ENCODE measurements at regions not wholly inside any gene's neighbourhood (a gene's known extent, or its start where the extent isn't known, plus 50 kb on each side); places are given as distances from the start of the nearest gene placed in this dataset.

DNA sequence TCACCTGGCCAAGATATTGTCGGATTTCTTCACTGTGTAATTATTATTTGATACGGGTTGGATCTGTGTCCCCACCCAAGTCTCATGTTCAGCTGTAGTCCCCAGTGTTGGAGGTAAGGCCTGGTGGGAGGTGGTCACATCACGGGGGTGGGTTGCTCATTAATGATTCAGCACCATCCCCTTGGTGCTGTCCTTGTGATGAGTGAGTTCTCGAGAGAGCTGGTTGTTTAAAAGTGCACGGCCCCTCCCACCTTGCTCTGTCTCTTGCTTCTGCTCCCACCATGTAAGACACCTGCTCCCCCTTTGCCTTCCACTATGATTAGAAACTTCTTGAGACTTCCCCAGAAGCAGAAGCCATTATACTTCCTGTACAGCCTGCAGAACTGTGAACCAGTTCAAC, 173.9 kb upstream of the PMEPA1 start:
- H3K9me3 ChIP-seq (ENCODE audit: control insufficient read depth in 2 of 2, insufficient read depth in 1 of 2, low read length in 1 of 2) = no peaks in the 10 kb centered on the region
- 79% methylated on average over 5 of the region's 5 CpGs for WGBS
- no peak overlapping the region for H3K27ac ChIP-seq (ENCODE audit: low read depth in 1 of 2, low read length in 1 of 2)
- no peaks in the 10 kb centered on the region for H3K4me1 ChIP-seq (ENCODE audit: control insufficient read depth in 2 of 2, insufficient read depth in 2 of 2, low read length in 2 of 2)
- H3K27me3 ChIP-seq (ENCODE audit: control insufficient read depth in 2 of 2, insufficient read depth in 1 of 2, low read length in 1 of 2) = no peaks in the 10 kb centered on the region
- H3K4me3 ChIP-seq (ENCODE audit: low read length in 2 of 2) = no peak overlapping the region
- no peaks in the 10 kb centered on the region for H3K36me3 ChIP-seq (ENCODE audit: control insufficient read depth in 2 of 2, insufficient read depth in 2 of 2, low read length in 1 of 2)
- DNase-seq (ENCODE audit: low read depth in 6 of 9, low spot score in 9 of 9) = no peak

GRCh38 chr20:57883224-57883623, 173.4 kb upstream of the PMEPA1 start:
- WGBS = 94% methylated on average over 6 of the region's 6 CpGs
- no peak for DNase-seq (ENCODE audit: low read depth in 6 of 9, low spot score in 9 of 9)
- no peak overlapping the region for H3K4me3 ChIP-seq (ENCODE audit: low read length in 2 of 2)
- H3K36me3 ChIP-seq (ENCODE audit: control insufficient read depth in 2 of 2, insufficient read depth in 2 of 2, low read length in 1 of 2) = no peaks in the 10 kb centered on the region
- H3K4me1 ChIP-seq (ENCODE audit: control insufficient read depth in 2 of 2, insufficient read depth in 2 of 2, low read length in 2 of 2) = no peaks in the 10 kb centered on the region
- no peaks in the 10 kb centered on the region for H3K27me3 ChIP-seq (ENCODE audit: control insufficient read depth in 2 of 2, insufficient read depth in 1 of 2, low read length in 1 of 2)
- no peaks in the 10 kb centered on the region for H3K9me3 ChIP-seq (ENCODE audit: control insufficient read depth in 2 of 2, insufficient read depth in 1 of 2, low read length in 1 of 2)
- H3K27ac ChIP-seq (ENCODE audit: low read depth in 1 of 2, low read length in 1 of 2) = no peak overlapping the region

DNA sequence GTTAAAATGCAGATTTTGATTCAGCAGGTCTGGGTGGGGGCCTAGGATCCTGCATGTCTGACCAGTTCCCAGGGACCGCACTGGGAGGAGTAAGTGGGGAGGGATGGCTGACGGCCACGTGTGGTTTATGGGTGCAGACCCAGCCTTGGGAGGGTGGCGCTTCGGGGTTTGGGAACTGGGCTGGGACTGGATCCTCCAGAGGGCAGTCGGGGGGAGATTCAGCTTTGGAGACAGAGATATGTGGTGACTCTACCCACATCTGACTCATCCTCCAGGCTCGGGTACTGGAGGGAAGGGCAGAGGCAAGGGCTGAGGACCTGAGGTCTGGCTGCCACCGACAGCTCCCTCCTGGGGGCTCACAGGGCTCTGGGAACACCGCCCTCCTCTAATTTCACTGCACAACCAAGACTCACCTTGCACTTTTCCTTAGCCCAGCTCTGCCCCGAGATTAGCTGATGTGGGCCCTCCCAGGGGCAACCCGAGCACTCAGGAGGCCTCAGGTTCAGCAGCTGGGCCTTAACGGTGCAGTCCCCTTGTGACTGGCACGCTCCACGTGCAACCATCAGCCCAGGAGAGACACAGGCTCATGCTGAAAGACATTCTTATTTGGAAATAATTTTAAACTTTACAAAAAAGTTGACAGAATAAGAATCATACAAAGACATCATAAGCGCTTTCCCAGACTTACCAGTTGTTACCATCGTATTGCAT, 172.8 kb upstream of the PMEPA1 start:
- no peaks in the 10 kb centered on the region for H3K4me1 ChIP-seq (ENCODE audit: control insufficient read depth in 2 of 2, insufficient read depth in 2 of 2, low read length in 2 of 2)
- DNase-seq (ENCODE audit: low read depth in 6 of 9, low spot score in 9 of 9) = no peak
- no peaks in the 10 kb centered on the region for H3K36me3 ChIP-seq (ENCODE audit: control insufficient read depth in 2 of 2, insufficient read depth in 2 of 2, low read length in 1 of 2)
- WGBS = 94% methylated on average over 16 of the region's 16 CpGs
- H3K4me3 ChIP-seq (ENCODE audit: low read length in 2 of 2) = no peak overlapping the region
- no peaks in the 10 kb centered on the region for H3K27me3 ChIP-seq (ENCODE audit: control insufficient read depth in 2 of 2, insufficient read depth in 1 of 2, low read length in 1 of 2)
- H3K27ac ChIP-seq (ENCODE audit: low read depth in 1 of 2, low read length in 1 of 2) = no peak overlapping the region
- no peaks in the 10 kb centered on the region for H3K9me3 ChIP-seq (ENCODE audit: control insufficient read depth in 2 of 2, insufficient read depth in 1 of 2, low read length in 1 of 2)

- DNase-seq (ENCODE audit: low read depth in 6 of 9, low spot score in 9 of 9) = no peak
- no peak overlapping the region for H3K27ac ChIP-seq (ENCODE audit: low read depth in 1 of 2, low read length in 1 of 2)
- no peak overlapping the region for H3K4me3 ChIP-seq (ENCODE audit: low read length in 2 of 2)
- no peaks in the 10 kb centered on the region for H3K4me1 ChIP-seq (ENCODE audit: control insufficient read depth in 2 of 2, insufficient read depth in 2 of 2, low read length in 2 of 2)
- no peaks in the 10 kb centered on the region for H3K27me3 ChIP-seq (ENCODE audit: control insufficient read depth in 2 of 2, insufficient read depth in 1 of 2, low read length in 1 of 2)
- no peaks in the 10 kb centered on the region for H3K36me3 ChIP-seq (ENCODE audit: control insufficient read depth in 2 of 2, insufficient read depth in 2 of 2, low read length in 1 of 2)
- no peaks in the 10 kb centered on the region for H3K9me3 ChIP-seq (ENCODE audit: control insufficient read depth in 2 of 2, insufficient read depth in 1 of 2, low read length in 1 of 2)
- 95% methylated on average over 15 of the region's 15 CpGs for WGBS
Measured at GRCh38 chr20:57881466-57882385, 171.9 kb upstream of the PMEPA1 start.

DNA sequence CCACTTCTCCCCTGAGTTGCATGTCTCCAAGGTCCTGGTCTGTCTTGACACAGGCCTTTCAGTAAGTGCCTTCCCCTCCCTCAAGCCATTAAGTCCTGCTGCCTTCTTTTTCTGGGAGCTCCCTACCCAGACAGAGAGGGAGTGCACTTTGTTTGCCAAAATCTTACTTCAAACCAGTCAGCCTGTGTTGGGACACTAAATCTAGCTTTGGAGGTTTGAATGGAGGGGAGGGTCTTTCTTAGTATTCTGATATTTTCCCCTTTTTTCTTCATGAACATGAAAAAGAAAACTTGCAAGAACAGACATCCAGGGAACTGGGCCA, 170.7 kb upstream of the PMEPA1 start:
- no peak overlapping the region for H3K27ac ChIP-seq (ENCODE audit: low read depth in 1 of 2, low read length in 1 of 2)
- H3K9me3 ChIP-seq (ENCODE audit: control insufficient read depth in 2 of 2, insufficient read depth in 1 of 2, low read length in 1 of 2) = no peaks in the 10 kb centered on the region
- no peaks in the 10 kb centered on the region for H3K4me1 ChIP-seq (ENCODE audit: control insufficient read depth in 2 of 2, insufficient read depth in 2 of 2, low read length in 2 of 2)
- H3K36me3 ChIP-seq (ENCODE audit: control insufficient read depth in 2 of 2, insufficient read depth in 2 of 2, low read length in 1 of 2) = no peaks in the 10 kb centered on the region
- H3K4me3 ChIP-seq (ENCODE audit: low read length in 2 of 2) = no peak overlapping the region
- DNase-seq (ENCODE audit: low read depth in 6 of 9, low spot score in 9 of 9) = no peak
- no peaks in the 10 kb centered on the region for H3K27me3 ChIP-seq (ENCODE audit: control insufficient read depth in 2 of 2, insufficient read depth in 1 of 2, low read length in 1 of 2)

GRCh38 chr20:57879779-57880570, 170.2 kb upstream of the PMEPA1 start:
- Histone ChIP-seq H3K27ac (ENCODE audit: low read depth in 1 of 2, low read length in 1 of 2) (no peak overlapping the region), H3K4me3 (ENCODE audit: low read length in 2 of 2) (no peak overlapping the region), H3K4me1 (ENCODE audit: control insufficient read depth in 2 of 2, insufficient read depth in 2 of 2, low read length in 2 of 2) (no peaks in the 10 kb centered on the region), H3K27me3 (ENCODE audit: control insufficient read depth in 2 of 2, insufficient read depth in 1 of 2, low read length in 1 of 2) (no peaks in the 10 kb centered on the region), H3K9me3 (ENCODE audit: control insufficient read depth in 2 of 2, insufficient read depth in 1 of 2, low read length in 1 of 2) (no peaks in the 10 kb centered on the region), H3K36me3 (ENCODE audit: control insufficient read depth in 2 of 2, insufficient read depth in 2 of 2, low read length in 1 of 2) (no peaks in the 10 kb centered on the region)
- no peak for DNase-seq (ENCODE audit: low read depth in 6 of 9, low spot score in 9 of 9)
- 90% methylated on average over 13 of the region's 13 CpGs for WGBS

GRCh38 chr20:57879437-57879778, 169.6 kb upstream of the PMEPA1 start:
- Histone ChIP-seq H3K4me1 (ENCODE audit: control insufficient read depth in 2 of 2, insufficient read depth in 2 of 2, low read length in 2 of 2) (no peaks in the 10 kb centered on the region), H3K4me3 (ENCODE audit: low read length in 2 of 2) (no peak overlapping the region), H3K27ac (ENCODE audit: low read depth in 1 of 2, low read length in 1 of 2) (no peak overlapping the region), H3K27me3 (ENCODE audit: control insufficient read depth in 2 of 2, insufficient read depth in 1 of 2, low read length in 1 of 2) (no peaks in the 10 kb centered on the region), H3K36me3 (ENCODE audit: control insufficient read depth in 2 of 2, insufficient read depth in 2 of 2, low read length in 1 of 2) (no peaks in the 10 kb centered on the region), H3K9me3 (ENCODE audit: control insufficient read depth in 2 of 2, insufficient read depth in 1 of 2, low read length in 1 of 2) (no peaks in the 10 kb centered on the region)
- WGBS = 89% methylated on average over 7 of the region's 7 CpGs
- no peak for DNase-seq (ENCODE audit: low read depth in 6 of 9, low spot score in 9 of 9)

- no peak for DNase-seq (ENCODE audit: low read depth in 6 of 9, low spot score in 9 of 9)
- H3K4me1 ChIP-seq (ENCODE audit: control insufficient read depth in 2 of 2, insufficient read depth in 2 of 2, low read length in 2 of 2) = no peaks in the 10 kb centered on the region
- H3K9me3 ChIP-seq (ENCODE audit: control insufficient read depth in 2 of 2, insufficient read depth in 1 of 2, low read length in 1 of 2) = no peaks in the 10 kb centered on the region
- no peak overlapping the region for H3K4me3 ChIP-seq (ENCODE audit: low read length in 2 of 2)
- no peak overlapping the region for H3K27ac ChIP-seq (ENCODE audit: low read depth in 1 of 2, low read length in 1 of 2)
- no peaks in the 10 kb centered on the region for H3K36me3 ChIP-seq (ENCODE audit: control insufficient read depth in 2 of 2, insufficient read depth in 2 of 2, low read length in 1 of 2)
- 97% methylated on average over 8 of the region's 8 CpGs for WGBS
- H3K27me3 ChIP-seq (ENCODE audit: control insufficient read depth in 2 of 2, insufficient read depth in 1 of 2, low read length in 1 of 2) = no peaks in the 10 kb centered on the region
Measured at GRCh38 chr20:57878786-57879424, 169.1 kb upstream of the PMEPA1 start.

GRCh38 chr20:57877995-57878394, 168.2 kb upstream of the PMEPA1 start:
- no peak for DNase-seq (ENCODE audit: low read depth in 6 of 9, low spot score in 9 of 9)
- Histone ChIP-seq H3K27ac (ENCODE audit: low read depth in 1 of 2, low read length in 1 of 2) (no peak overlapping the region), H3K27me3 (ENCODE audit: control insufficient read depth in 2 of 2, insufficient read depth in 1 of 2, low read length in 1 of 2) (no peaks in the 10 kb centered on the region), H3K4me1 (ENCODE audit: control insufficient read depth in 2 of 2, insufficient read depth in 2 of 2, low read length in 2 of 2) (no peaks in the 10 kb centered on the region), H3K9me3 (ENCODE audit: control insufficient read depth in 2 of 2, insufficient read depth in 1 of 2, low read length in 1 of 2) (no peaks in the 10 kb centered on the region), H3K36me3 (ENCODE audit: control insufficient read depth in 2 of 2, insufficient read depth in 2 of 2, low read length in 1 of 2) (no peaks in the 10 kb centered on the region), H3K4me3 (ENCODE audit: low read length in 2 of 2) (no peak overlapping the region)
- WGBS = 90% methylated on average over 4 of the region's 4 CpGs

Measured in thymus (tissue), 11 donors.